Mesendoderm (in vitro differentiated cells): ENCODE measurements at regions not wholly inside any gene's neighbourhood (a gene's known extent, or its start where the extent isn't known, plus 50 kb on each side); places are given as distances from the start of the nearest gene placed in this dataset.

Source experiments
- DNase-seq: peaks from one replicate; pipeline ENCODE4 v3.0.0; 2013
- H2AK5ac ChIP-seq: 2 replicates; pipeline ENCODE4 v1.6.1; 2013; ENCODE audit warnings: low read length, inconsistent platforms
- H2BK120ac ChIP-seq: 2 replicates; pipeline ENCODE4 v1.6.1; 2013; ENCODE audit warnings: low read depth, mild to moderate bottlenecking, low read length, moderate library complexity, mixed read lengths
- H2BK15ac ChIP-seq: replicated peaks from 2 replicates; pipeline ENCODE4 v1.6.1; 2013; ENCODE audit warnings: low read depth, mild to moderate bottlenecking, moderate library complexity
- H2BK5ac ChIP-seq: 2 replicates; pipeline ENCODE4 v1.6.1; 2013; ENCODE audit warnings: low read length, inconsistent platforms
- H3K18ac ChIP-seq: 2 replicates; pipeline ENCODE4 v1.6.1; 2013; ENCODE audit warnings: mild to moderate bottlenecking, low read length, mixed read lengths
- H3K23ac ChIP-seq: one replicate; pipeline ENCODE4 v1.6.1; 2013; ENCODE audit warnings: low read length
- H3K27ac ChIP-seq: 2 replicates; pipeline ENCODE4 v1.5.1; 2013; ENCODE audit warnings: low read depth, mild to moderate bottlenecking, inconsistent platforms, low read length, moderate library complexity
- H3K27me3 ChIP-seq: 2 replicates; pipeline ENCODE4 v1.6.1; 2013; ENCODE audit warnings: low read length, control low read depth, mild to moderate bottlenecking, inconsistent platforms; ENCODE audit not compliant: insufficient read depth, poor library complexity
- H3K36me3 ChIP-seq: 2 replicates; pipeline ENCODE4 v1.6.1; 2013; ENCODE audit warnings: low read length, inconsistent platforms; ENCODE audit not compliant: control insufficient read depth, insufficient read depth
- H3K4ac ChIP-seq: one replicate; pipeline ENCODE4 v1.6.1; 2013; ENCODE audit warnings: low read depth, mild to moderate bottlenecking, low read length, moderate library complexity
- H3K4me1 ChIP-seq: 2 replicates; pipeline ENCODE4 v1.6.1; 2013; ENCODE audit warnings: low read depth, low read length, inconsistent platforms; ENCODE audit not compliant: control insufficient read depth
- H3K4me2 ChIP-seq: 2 replicates; pipeline ENCODE4 v1.6.1; 2013; ENCODE audit warnings: low read length
- H3K4me3 ChIP-seq: 2 replicates; pipeline ENCODE4 v1.5.1; 2013; ENCODE audit warnings: mild to moderate bottlenecking, low read length
- H3K56ac ChIP-seq: one replicate; pipeline ENCODE4 v1.6.1; 2013; ENCODE audit warnings: low read length
- H3K79me1 ChIP-seq: 2 replicates; pipeline ENCODE4 v1.6.1; 2013; ENCODE audit warnings: low read length, inconsistent platforms
- H3K79me2 ChIP-seq: 2 replicates; pipeline ENCODE4 v1.6.1; 2013; ENCODE audit warnings: mild to moderate bottlenecking, low read length; ENCODE audit not compliant: control insufficient read depth, insufficient read depth
- H3K9ac ChIP-seq: 2 replicates; pipeline ENCODE4 v1.6.1; 2013; ENCODE audit warnings: low read length, inconsistent platforms
- H4K5ac ChIP-seq: one replicate; pipeline ENCODE4 v1.6.1; 2013; ENCODE audit warnings: low read length
- H4K8ac ChIP-seq: one replicate; pipeline ENCODE4 v1.6.1; 2013; ENCODE audit warnings: low read depth, mild to moderate bottlenecking, control low read depth, low read length, moderate library complexity
- WGBS: extraction: QIAGEN DNeasy Blood & Tissue Kit; methylation state at CpG from one replicate; pipeline ENCODE4 v1.1.7; 2013; ENCODE audit warnings: low lambda C conversion rate, missing lambda C conversion rate; ENCODE audit not compliant: insufficient coverage; ENCODE audit errors: extremely low coverage; 5-methylcytosine and 5-hydroxymethylcytosine counted together

GRCh38 chr6:170102582-170103481 is 188.0 kb downstream of the DLL1 start:
- WGBS: no CpG with 5 or more reads among the region's 30 CpGs
- no peak overlapping the region for H2AK5ac ChIP-seq

GRCh38 chr6:170102038-170102437 is 188.8 kb downstream of the DLL1 start:
- Histone ChIP-seq H2AK5ac (no peak overlapping the region), H2BK120ac (no peak overlapping the region), H3K4ac (no peak overlapping the region), H3K79me2 (no peaks in the 10 kb centered on the region), H2BK5ac (no peak overlapping the region), H3K4me2 (no peak overlapping the region), H4K8ac (no peak overlapping the region), H3K27me3 (no peaks in the 10 kb centered on the region), H3K56ac (no peak overlapping the region), H3K23ac (no peak overlapping the region), H3K9ac (no peak overlapping the region), H2BK15ac (no peak overlapping the region), H3K4me1 (no peaks in the 10 kb centered on the region), H3K18ac (no peak overlapping the region), H3K4me3 (no peak overlapping the region), H4K5ac (no peak overlapping the region), H3K27ac (no peak overlapping the region), H3K79me1 (no peaks in the 10 kb centered on the region), H3K36me3 (no peaks in the 10 kb centered on the region)
- no CpG with 5 or more reads among the region's 7 CpGs for WGBS
- no peak for DNase-seq

More at GRCh38 chr6:170102582-170103481, 188.0 kb downstream of the DLL1 start:
- no peak overlapping the region for H2BK120ac ChIP-seq
- no peaks in the 10 kb centered on the region for H3K79me1 ChIP-seq
- DNase-seq: no peak
- H3K36me3 ChIP-seq: no peaks in the 10 kb centered on the region
- no peak overlapping the region for H3K4me2 ChIP-seq
- H3K27ac ChIP-seq: no peak overlapping the region
- H3K56ac ChIP-seq: no peak overlapping the region
- no peak overlapping the region for H4K8ac ChIP-seq
- no peak overlapping the region for H3K4ac ChIP-seq
- H3K23ac ChIP-seq: no peak overlapping the region
- H3K27me3 ChIP-seq: no peaks in the 10 kb centered on the region
- no peak overlapping the region for H4K5ac ChIP-seq
- H2BK15ac ChIP-seq: no peak overlapping the region
- H2BK5ac ChIP-seq: no peak overlapping the region
- no peaks in the 10 kb centered on the region for H3K4me1 ChIP-seq
- no peak overlapping the region for H3K4me3 ChIP-seq
- no peaks in the 10 kb centered on the region for H3K79me2 ChIP-seq
- H3K9ac ChIP-seq: no peak overlapping the region
- H3K18ac ChIP-seq: no peak overlapping the region

GRCh38 chr6:170101281-170102035 is 189.4 kb downstream of the DLL1 start:
- Histone ChIP-seq H3K56ac (no peak overlapping the region), H3K79me1 (no peaks in the 10 kb centered on the region), H3K4me3 (no peak overlapping the region), H3K23ac (no peak overlapping the region), H2BK15ac (no peak overlapping the region), H2BK5ac (no peak overlapping the region), H3K4me2 (no peak overlapping the region), H3K27ac (no peak overlapping the region), H4K5ac (no peak overlapping the region), H3K79me2 (no peaks in the 10 kb centered on the region), H2AK5ac (no peak overlapping the region), H2BK120ac (no peak overlapping the region), H4K8ac (no peak overlapping the region), H3K36me3 (no peaks in the 10 kb centered on the region), H3K9ac (no peak overlapping the region), H3K18ac (no peak overlapping the region), H3K27me3 (no peaks in the 10 kb centered on the region), H3K4ac (no peak overlapping the region), H3K4me1 (no peaks in the 10 kb centered on the region)
- WGBS: no CpG with 5 or more reads among the region's 17 CpGs
- no peak for DNase-seq

GRCh38 chr6:170100046-170100445 is 190.8 kb downstream of the DLL1 start:
- no peak overlapping the region for H3K23ac ChIP-seq
- no CpG with 5 or more reads among the region's 8 CpGs for WGBS

GRCh38 chr6:170099387-170099786 is 191.5 kb downstream of the DLL1 start:
- no peak overlapping the region for H3K27ac ChIP-seq
- no peak overlapping the region for H3K56ac ChIP-seq
- H3K4me3 ChIP-seq: no peak overlapping the region
- DNase-seq: no peak
- no peak overlapping the region for H2BK5ac ChIP-seq
- H3K36me3 ChIP-seq: no peaks in the 10 kb centered on the region
- WGBS: no CpG with 5 or more reads among the region's 11 CpGs
- H4K5ac ChIP-seq: no peak overlapping the region
- no peak overlapping the region for H3K4me2 ChIP-seq
- no peak overlapping the region for H2BK120ac ChIP-seq
- no peak overlapping the region for H3K18ac ChIP-seq
- no peaks in the 10 kb centered on the region for H3K79me1 ChIP-seq
- H3K23ac ChIP-seq: no peak overlapping the region
- H2AK5ac ChIP-seq: no peak overlapping the region
- H3K9ac ChIP-seq: no peak overlapping the region
- H3K27me3 ChIP-seq: no peaks in the 10 kb centered on the region
- H3K4ac ChIP-seq: no peak overlapping the region
- H3K79me2 ChIP-seq: no peaks in the 10 kb centered on the region
- H3K4me1 ChIP-seq: no peaks in the 10 kb centered on the region
- no peak overlapping the region for H2BK15ac ChIP-seq
- no peak overlapping the region for H4K8ac ChIP-seq

More at GRCh38 chr6:170100046-170100445, 190.8 kb downstream of the DLL1 start:
- no peak for DNase-seq
- Histone ChIP-seq H2BK5ac (no peak overlapping the region), H3K4me1 (no peaks in the 10 kb centered on the region), H3K27ac (no peak overlapping the region), H3K36me3 (no peaks in the 10 kb centered on the region), H3K4me3 (no peak overlapping the region), H2AK5ac (no peak overlapping the region), H3K56ac (no peak overlapping the region), H3K18ac (no peak overlapping the region), H3K79me1 (no peaks in the 10 kb centered on the region), H2BK120ac (no peak overlapping the region), H3K27me3 (no peaks in the 10 kb centered on the region), H3K79me2 (no peaks in the 10 kb centered on the region), H3K9ac (no peak overlapping the region), H4K5ac (no peak overlapping the region), H3K4me2 (no peak overlapping the region), H4K8ac (no peak overlapping the region), H2BK15ac (no peak overlapping the region), H3K4ac (no peak overlapping the region)
